H1 (cell line): ENCODE measurements at regions not wholly inside any gene's neighbourhood (a gene's known extent, or its start where the extent isn't known, plus 50 kb on each side); places are given as distances from the start of the nearest gene placed in this dataset.

Experiments used
- CTCF ChIA-PET: fragments of 300-600 bp; sonication (Branson Sonifier 250); formaldehyde crosslinking; loops from one replicate; lab custom pipeline; 2021; ENCODE audit not compliant: partially characterized antibody; lab: Charles Lee
- POLR2A ChIA-PET: fragments of 300-600 bp; sonication (Branson Sonifier 250); formaldehyde crosslinking; loops from one replicate; lab custom pipeline; 2021; ENCODE audit warnings: inconsistent platforms; ENCODE audit not compliant: partially characterized antibody; lab: Charles Lee
- DNase-seq, 2 experiments: peaks; one replicate each; pipeline versions ENCODE4 v3.0.0 to v3.0.0-alpha.2; 2010 to 2022; ENCODE audit warnings: low spot score in 2 of 2, low read depth in 1 of 2, mixed read lengths in 1 of 2
- FAIRE-seq: peaks from 2 replicates; lab custom pipeline; 2011; peaks lifted over from hg19 to GRCh38; lab: Jason Lieb, UNC
- H2AFZ ChIP-seq: 2 replicates; pipeline ENCODE4 v1.8.1; 2012; ENCODE audit warnings: low read length, inconsistent platforms
- H2AK5ac ChIP-seq: 2 replicates; pipeline ENCODE4 v1.6.1; 2013; ENCODE audit warnings: low read depth, low read length
- H2BK120ac ChIP-seq: replicated peaks from 2 replicates; pipeline ENCODE3; 2013; ENCODE audit warnings: low read depth, low read length, inconsistent platforms
- H2BK12ac ChIP-seq: 2 replicates; pipeline ENCODE4 v1.6.1; 2013; ENCODE audit warnings: low read depth, low read length
- H2BK15ac ChIP-seq: 2 replicates; pipeline ENCODE4 v1.6.1; 2013; ENCODE audit warnings: low read length
- H2BK20ac ChIP-seq: 2 replicates; pipeline ENCODE4 v1.6.1; 2013; ENCODE audit warnings: low read length
- H2BK5ac ChIP-seq: 2 replicates; pipeline ENCODE4 v1.6.1; 2013; ENCODE audit warnings: low read depth, low read length
- H3K14ac ChIP-seq: 2 replicates; pipeline ENCODE4 v1.6.1; 2013; ENCODE audit warnings: inconsistent platforms; ENCODE audit not compliant: insufficient read length
- H3K18ac ChIP-seq: 2 replicates; pipeline ENCODE4 v1.6.1; 2013; ENCODE audit warnings: low read length; ENCODE audit errors: extremely low read depth
- H3K23ac ChIP-seq: 2 replicates; pipeline ENCODE4 v1.6.1; 2013; ENCODE audit warnings: inconsistent platforms; ENCODE audit not compliant: insufficient read length
- H3K23me2 ChIP-seq: 2 replicates; pipeline ENCODE4 v1.6.1; 2013; ENCODE audit warnings: low read depth, low read length
- H3K27ac ChIP-seq: 2 replicates; pipeline ENCODE4 v1.6.1; 2011; ENCODE audit warnings: low read depth, low read length, inconsistent platforms
- H3K27me3 ChIP-seq, 4 experiments: replicated peaks in 1 of 4; 1 replicate in 1 of 4; 2 replicates in 3 of 4; pipeline versions ENCODE4 v1.6.1 to v1.8.1; 2011 to 2013; ENCODE audit warnings: low read length in 3 of 4, mild to moderate bottlenecking in 3 of 4, inconsistent platforms in 2 of 4, mixed read lengths in 2 of 4, moderate library complexity in 1 of 4; ENCODE audit not compliant: control insufficient read depth in 3 of 4, insufficient read depth in 3 of 4; ENCODE audit errors: extremely low read depth in 1 of 4
- H3K36me3 ChIP-seq, 4 experiments: 2 replicates each; pipeline versions ENCODE4 v1.6.1 to v1.8.1; 2011 to 2013; ENCODE audit warnings: mild to moderate bottlenecking in 4 of 4, low read length in 3 of 4, moderate library complexity in 2 of 4, control low read depth in 1 of 4, inconsistent platforms in 1 of 4; ENCODE audit not compliant: insufficient read depth in 4 of 4, control insufficient read depth in 2 of 4
- H3K4ac ChIP-seq: replicated peaks from 2 replicates; pipeline ENCODE3; 2013; ENCODE audit warnings: low read length, low read depth, mixed read lengths, inconsistent platforms; ENCODE audit not compliant: insufficient read length
- H3K4me1 ChIP-seq, 4 experiments: replicated peaks in 1 of 4; 1 replicate in 1 of 4; 2 replicates in 3 of 4; pipeline versions ENCODE4 v1.6.1 to v1.8.1; 2011 to 2013; ENCODE audit warnings: low read length in 3 of 4, inconsistent platforms in 2 of 4, mixed read lengths in 1 of 4; ENCODE audit not compliant: insufficient read depth in 4 of 4, control insufficient read depth in 3 of 4
- H3K4me2 ChIP-seq, 2 experiments: 2 replicates each; pipeline versions ENCODE4 v1.6.1 to v1.8.1; 2011 to 2013; ENCODE audit warnings: low read depth in 2 of 2, low read length in 2 of 2, control low read depth in 1 of 2, inconsistent platforms in 1 of 2, mild to moderate bottlenecking in 1 of 2; ENCODE audit not compliant: insufficient read depth in 1 of 2
- H3K4me3 ChIP-seq, 4 experiments: fragments of 200-600, 300-600 bp in 1 of 4; sonication (generic), shearing (Covaris generic), sonication (Bioruptor Twin) in 1 of 4; 2 replicates each; pipeline versions ENCODE4 v1.5.1 to v1.8.1; 2011 to 2016; ENCODE audit warnings: low read length in 4 of 4, low read depth in 3 of 4, control low read depth in 2 of 4, inconsistent platforms in 2 of 4, mild to moderate bottlenecking in 2 of 4, mixed read lengths in 1 of 4, moderate library complexity in 1 of 4; ENCODE audit not compliant: insufficient read depth in 2 of 4; ENCODE audit errors: extremely low read depth in 1 of 4
- H3K56ac ChIP-seq: replicated peaks from 2 replicates; pipeline ENCODE3; 2013; ENCODE audit warnings: low read depth, mild to moderate bottlenecking, mixed read lengths, low read length, inconsistent platforms; ENCODE audit not compliant: insufficient read length
- H3K79me1 ChIP-seq: 2 replicates; pipeline ENCODE4 v1.6.1; 2013; ENCODE audit warnings: low read depth, low read length, control low read depth
- H3K79me2 ChIP-seq, 2 experiments: 2 replicates each; pipeline versions ENCODE4 v1.6.1 to v1.8.1; 2012 to 2013; ENCODE audit warnings: low read length in 2 of 2, mild to moderate bottlenecking in 2 of 2, inconsistent platforms in 1 of 2; ENCODE audit not compliant: insufficient read depth in 2 of 2, control insufficient read depth in 1 of 2
- H3K9ac ChIP-seq, 4 experiments: replicated peaks in 1 of 4; 1 replicate in 1 of 4; 2 replicates in 3 of 4; pipeline versions ENCODE4 v1.6.1 to v1.8.1; 2011 to 2013; ENCODE audit warnings: low read depth in 3 of 4, low read length in 3 of 4, control low read depth in 2 of 4, mild to moderate bottlenecking in 2 of 4, moderate library complexity in 2 of 4, inconsistent platforms in 1 of 4; ENCODE audit errors: extremely low read depth in 1 of 4
- H3K9me3 ChIP-seq, 2 experiments: 2 replicates each; pipeline versions ENCODE4 v1.6.1 to v1.8.1; 2012 to 2013; ENCODE audit warnings: mild to moderate bottlenecking in 2 of 2, moderate library complexity in 2 of 2, control low read depth in 1 of 2, inconsistent platforms in 1 of 2, low read depth in 1 of 2, low read length in 1 of 2, mixed read lengths in 1 of 2; ENCODE audit not compliant: insufficient read depth in 2 of 2
- H4K20me1 ChIP-seq, 2 experiments: replicated peaks in 1 of 2; 2 replicates each; pipeline versions ENCODE3 to v1.8.1; 2011 to 2013; ENCODE audit warnings: inconsistent platforms in 2 of 2, low read length in 2 of 2, mild to moderate bottlenecking in 1 of 2; ENCODE audit not compliant: insufficient read depth in 2 of 2, control insufficient read depth in 1 of 2
- H4K5ac ChIP-seq: 2 replicates; pipeline ENCODE4 v1.6.1; 2013; ENCODE audit warnings: low read length, low read depth, mixed read lengths, inconsistent platforms; ENCODE audit not compliant: insufficient read length
- H4K8ac ChIP-seq: 2 replicates; pipeline ENCODE4 v1.8.0; 2013; ENCODE audit warnings: mild to moderate bottlenecking, moderate library complexity, low read length, inconsistent platforms; ENCODE audit not compliant: insufficient read depth; ENCODE audit errors: extremely low read depth
- H4K91ac ChIP-seq: replicated peaks from 2 replicates; pipeline ENCODE3; 2013; ENCODE audit warnings: low read length, mixed read lengths, inconsistent platforms; ENCODE audit not compliant: insufficient read length
- FOSL1 ChIP-seq: IDR thresholded peaks from 2 replicates; pipeline ENCODE4 v1.6.1; 2011; ENCODE audit warnings: mild to moderate bottlenecking, low read depth, low read length, moderate library complexity; ENCODE audit not compliant: insufficient read depth
- WGBS, 2 experiments: shearing (Covaris generic) in 1 of 2; methylation state at CpG; one replicate each; pipeline versions ENCODE4 v1.1.6 to v1.1.7; 2013 to 2015; ENCODE audit warnings: low lambda C conversion rate in 2 of 2, mixed read lengths in 2 of 2, inconsistent platforms in 1 of 2, low coverage in 1 of 2, missing lambda C conversion rate in 1 of 2; ENCODE audit not compliant: insufficient replicate concordance in 2 of 2, insufficient coverage in 1 of 2, insufficient read length in 1 of 2; ENCODE audit errors: extremely low coverage in 1 of 2, missing lambda C conversion rate in 1 of 2; 5-methylcytosine and 5-hydroxymethylcytosine counted together
- TF ChIP-seq, protein P1 (sequence below): IDR thresholded peaks from 2 replicates; pipeline ENCODE4 v1.6.1; 2012; ENCODE audit warnings: low read length, inconsistent platforms

DNA sequence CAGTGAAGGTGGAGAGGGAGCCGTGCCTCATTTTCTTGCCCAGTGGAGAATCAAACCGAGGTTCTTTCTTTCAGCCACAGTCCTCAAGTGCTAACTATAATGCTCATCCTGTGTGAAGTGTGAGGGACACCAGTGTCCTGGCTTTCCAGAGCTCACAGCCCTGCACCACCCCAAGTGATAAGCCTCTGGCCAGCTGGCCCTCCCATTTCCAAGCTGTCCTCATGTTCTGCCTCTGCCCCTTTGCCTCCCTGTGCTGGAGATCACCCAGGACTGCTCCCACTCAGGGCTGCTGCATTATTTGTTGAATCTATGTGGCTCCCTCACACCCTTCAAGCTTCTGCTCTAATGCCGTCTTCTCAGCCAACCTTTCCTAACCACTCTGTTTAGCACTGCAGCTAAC lies 224.5 kb upstream of the TUT7 start:
- no peak overlapping the region for H3K4me2 ChIP-seq
- H3K14ac ChIP-seq: no peak overlapping the region
- H3K27ac ChIP-seq: no peak overlapping the region
- H2AK5ac ChIP-seq: no peak overlapping the region
- H2AFZ ChIP-seq: peak overlapping the region; percentile 26; the same call in 1 of the 2 replicates
- H4K91ac ChIP-seq: no peak overlapping the region
- no peak overlapping the region for H2BK5ac ChIP-seq
- no peak overlapping the region for H3K56ac ChIP-seq
- no peaks in the 10 kb centered on the region; a peak in 1 of 7 replicates for H3K27me3 ChIP-seq
- 0 out of 2 replicates have a peak overlapping the region, but pooled peaks have one; percentile 72 for H2BK20ac ChIP-seq
- no peaks in the 10 kb centered on the region for H4K20me1 ChIP-seq
- DNase-seq: no peak
- no peaks in the 10 kb centered on the region for H3K79me1 ChIP-seq
- H3K23ac ChIP-seq: no peak overlapping the region
- H3K4ac ChIP-seq: no peak overlapping the region
- no peak overlapping the region for H4K5ac ChIP-seq
- no peak overlapping the region for H3K18ac ChIP-seq
- H4K8ac ChIP-seq: no peak overlapping the region; the same call in 1 of the 2 replicates
- no peak overlapping the region for H2BK15ac ChIP-seq
- H3K9me3 ChIP-seq: no peaks in the 10 kb centered on the region; a peak in 1 of 4 replicates
- TF ChIP-seq, protein P1, sequence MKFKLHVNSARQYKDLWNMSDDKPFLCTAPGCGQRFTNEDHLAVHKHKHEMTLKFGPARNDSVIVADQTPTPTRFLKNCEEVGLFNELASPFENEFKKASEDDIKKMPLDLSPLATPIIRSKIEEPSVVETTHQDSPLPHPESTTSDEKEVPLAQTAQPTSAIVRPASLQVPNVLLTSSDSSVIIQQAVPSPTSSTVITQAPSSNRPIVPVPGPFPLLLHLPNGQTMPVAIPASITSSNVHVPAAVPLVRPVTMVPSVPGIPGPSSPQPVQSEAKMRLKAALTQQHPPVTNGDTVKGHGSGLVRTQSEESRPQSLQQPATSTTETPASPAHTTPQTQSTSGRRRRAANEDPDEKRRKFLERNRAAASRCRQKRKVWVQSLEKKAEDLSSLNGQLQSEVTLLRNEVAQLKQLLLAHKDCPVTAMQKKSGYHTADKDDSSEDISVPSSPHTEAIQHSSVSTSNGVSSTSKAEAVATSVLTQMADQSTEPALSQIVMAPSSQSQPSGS: no peak
- TF ChIP-seq FOSL1: no peak
- H3K23me2 ChIP-seq: no peaks in the 10 kb centered on the region; the same call in 1 of the 2 replicates
- CTCF ChIA-PET: interaction anchor here (0.6 to 1.6 kb wide), 5 partner anchors 11 to 91 kb away, joined by 3 to 10 read pairs (median 3); no protein-coding TSS in a partner anchor
- peaks cover 2 to 14% (median 5%) of the 10 kb centered on the region in 4 experiments; a peak in 6 of 7 replicates for H3K4me1 ChIP-seq
- FAIRE-seq: no peak
- no peak overlapping the region for H3K9ac ChIP-seq
- no peak overlapping the region for H2BK120ac ChIP-seq
- H3K4me3 ChIP-seq: no peak overlapping the region
- no peaks in the 10 kb centered on the region for H3K36me3 ChIP-seq
- POLR2A ChIA-PET: no interaction called here
- WGBS, 2 experiments: 79% methylated on average over 3 of the region's 3 CpGs; no CpG with 5 or more reads in 1 of the 2 experiments
- H2BK12ac ChIP-seq: no peak overlapping the region; the same call in 1 of the 2 replicates
- H3K79me2 ChIP-seq: no peaks in the 10 kb centered on the region
